Smooth muscle cell (in vitro differentiated cells): ENCODE measurements at regions not wholly inside any gene's neighbourhood (a gene's known extent, or its start where the extent isn't known, plus 50 kb on each side); places are given as distances from the start of the nearest gene placed in this dataset.

Experiments used
- DNase-seq: peaks from one replicate; lab custom pipeline; 2025; ENCODE audit not compliant: unreplicated experiment; lab: John Stamatoyannopoulos, UW
- H2AFZ ChIP-seq: fragments of 200-600 bp; sonication (generic); 2 replicates; pipeline ENCODE4 v1.6.0; 2016; ENCODE audit warnings: antibody characterized with exemption, low read depth, mild to moderate bottlenecking
- H3F3A ChIP-seq: fragments of 200-600 bp; sonication (generic); 2 replicates; pipeline ENCODE4 v1.6.0; 2017; ENCODE audit warnings: antibody characterized with exemption, low read depth
- H3K27ac ChIP-seq: fragments of 200-600 bp; sonication (generic); 2 replicates; pipeline ENCODE4 v1.5.1; 2016; ENCODE audit warnings: low read depth, mild to moderate bottlenecking
- H3K27me3 ChIP-seq: fragments of 200-600 bp; sonication (generic); 2 replicates; pipeline ENCODE4 v1.6.1; 2016; ENCODE audit warnings: low read depth, mild to moderate bottlenecking
- H3K36me3 ChIP-seq: fragments of 200-600 bp; sonication (generic); 2 replicates; pipeline ENCODE4 v1.5.1; 2016; ENCODE audit warnings: low read depth
- H3K4me1 ChIP-seq: fragments of 200-600 bp; sonication (generic); 2 replicates; pipeline ENCODE4 v1.5.1; 2016; ENCODE audit warnings: low read depth
- H3K4me2 ChIP-seq: fragments of 200-600 bp; sonication (generic); 2 replicates; pipeline ENCODE4 v1.6.0; 2016; ENCODE audit warnings: mild to moderate bottlenecking
- H3K4me3 ChIP-seq: fragments of 200-600 bp; sonication (generic); 2 replicates; pipeline ENCODE4 v1.5.1; 2016; ENCODE audit warnings: mild to moderate bottlenecking
- H3K79me2 ChIP-seq: fragments of 200-600 bp; sonication (generic); 2 replicates; pipeline ENCODE4 v1.6.0; 2016; ENCODE audit warnings: low read depth, mild to moderate bottlenecking
- H3K9ac ChIP-seq: fragments of 200-600 bp; sonication (generic); 2 replicates; pipeline ENCODE4 v1.6.0; 2016; ENCODE audit warnings: low read depth
- H3K9me3 ChIP-seq: fragments of 200-600 bp; sonication (generic); replicated peaks from 2 replicates; pipeline ENCODE4 v1.5.1; 2016; ENCODE audit warnings: low read depth
- H4K20me1 ChIP-seq: fragments of 200-600 bp; sonication (generic); 2 replicates; pipeline ENCODE4 v1.6.0; 2016; ENCODE audit warnings: low read depth
- CTCF ChIP-seq: fragments of 200-600 bp; sonication (generic); IDR thresholded peaks from 2 replicates; pipeline ENCODE4 v1.5.1; 2017; ENCODE audit warnings: borderline replicate concordance, mild to moderate bottlenecking, antibody characterized with exemption; ENCODE audit not compliant: insufficient read depth, poor library complexity, severe bottlenecking
- WGBS: methylation state at CpG from one replicate; pipeline ENCODE4 v1.1.7; 2016; ENCODE audit warnings: low lambda C conversion rate; 5-methylcytosine and 5-hydroxymethylcytosine counted together

DNA sequence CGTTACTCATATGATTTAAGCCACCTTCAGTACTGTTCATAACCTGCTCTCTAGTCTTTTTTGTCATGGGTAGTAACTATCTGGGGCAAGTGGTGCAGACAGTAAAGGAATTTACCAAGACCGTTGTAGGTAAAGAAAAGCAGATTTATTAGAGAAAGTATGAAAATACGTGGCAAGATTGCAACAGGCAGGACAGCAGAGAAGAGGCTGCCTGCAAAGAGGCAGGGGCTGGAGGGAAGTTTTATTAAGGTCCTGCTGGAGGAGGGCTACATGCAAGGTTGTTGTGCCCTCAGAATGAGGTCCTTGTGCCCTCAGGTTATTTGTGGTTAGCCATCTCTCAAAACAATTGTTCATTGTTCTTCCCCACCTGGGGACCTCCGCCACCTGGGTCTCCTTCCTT is 444.3 kb downstream of the BCKDHB start:
- H3K79me2 ChIP-seq, result no peaks in the 10 kb centered on the region
- H3K9ac ChIP-seq, result no peak overlapping the region
- no peak overlapping the region for H3K4me3 ChIP-seq
- H3K4me2 ChIP-seq, result no peak overlapping the region
- no peak overlapping the region for H2AFZ ChIP-seq
- DNase-seq, result no peak
- H3K4me1 ChIP-seq, result no peaks in the 10 kb centered on the region
- WGBS, result 97% methylated on average over 4 of the region's 4 CpGs
- H3K36me3 ChIP-seq, result no peaks in the 10 kb centered on the region
- H4K20me1 ChIP-seq, result no peaks in the 10 kb centered on the region
- no peak overlapping the region for H3K27ac ChIP-seq
- TF ChIP-seq CTCF, result no peak
- H3K9me3 ChIP-seq, result no peaks in the 10 kb centered on the region
- H3F3A ChIP-seq, result peaks cover 4% of the 10 kb centered on the region
- no peaks in the 10 kb centered on the region for H3K27me3 ChIP-seq

DNA sequence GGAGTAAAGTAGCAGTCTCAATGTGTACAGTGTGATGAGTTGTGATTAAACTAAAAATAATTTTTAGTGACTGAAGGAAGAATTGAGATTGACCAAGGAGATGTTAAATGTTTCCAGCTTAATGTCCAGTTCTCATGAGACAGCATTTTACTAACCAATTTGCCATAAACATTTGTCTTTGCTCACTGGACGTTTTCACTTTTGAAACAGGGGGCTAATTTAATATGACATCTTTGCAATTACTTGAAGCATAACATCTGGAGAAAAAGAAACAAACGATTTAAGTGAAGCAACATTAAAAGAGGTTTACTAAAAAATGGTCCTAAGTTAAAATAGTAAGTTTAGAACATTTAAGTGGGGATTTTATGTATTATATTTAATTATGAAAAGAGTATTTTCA is 443.8 kb downstream of the BCKDHB start:
- no peaks in the 10 kb centered on the region for H4K20me1 ChIP-seq
- no peak overlapping the region for H3K4me2 ChIP-seq
- H3K79me2 ChIP-seq, result no peaks in the 10 kb centered on the region
- no peak overlapping the region for H3K27ac ChIP-seq
- WGBS, result 80% methylated on average over 2 of the region's 2 CpGs
- TF ChIP-seq CTCF, result no peak
- H3K9ac ChIP-seq, result no peak overlapping the region
- no peaks in the 10 kb centered on the region for H3K9me3 ChIP-seq
- H2AFZ ChIP-seq, result no peak overlapping the region
- no peaks in the 10 kb centered on the region for H3K27me3 ChIP-seq
- no peaks in the 10 kb centered on the region for H3K4me1 ChIP-seq
- no peaks in the 10 kb centered on the region for H3K36me3 ChIP-seq
- peaks cover 4% of the 10 kb centered on the region for H3F3A ChIP-seq
- H3K4me3 ChIP-seq, result no peak overlapping the region
- DNase-seq, result no peak

DNA sequence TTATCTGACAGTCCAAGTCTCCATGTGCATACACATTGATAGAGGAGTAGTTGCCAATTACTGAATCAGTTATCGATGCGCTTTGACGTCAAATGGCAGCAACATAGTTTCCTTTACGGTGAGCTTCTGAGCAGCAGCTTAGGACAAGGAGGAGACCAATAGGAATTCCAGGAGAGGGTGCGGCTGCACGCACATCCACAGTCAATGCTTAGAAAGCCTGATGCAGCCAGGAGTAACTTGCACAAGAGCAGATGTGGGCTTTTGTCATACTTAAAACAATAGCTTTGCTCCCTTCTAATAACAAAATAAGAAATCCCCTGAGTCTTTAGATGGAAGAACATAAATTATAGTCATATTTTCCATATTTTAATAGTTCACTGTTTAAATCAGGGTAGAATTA is 442.1 kb downstream of the BCKDHB start:
- no peak for TF ChIP-seq CTCF
- peak overlapping the region; percentile 11 for H3K4me2 ChIP-seq
- H4K20me1 ChIP-seq, result no peaks in the 10 kb centered on the region
- DNase-seq, result no peak
- H3K36me3 ChIP-seq, result no peaks in the 10 kb centered on the region
- no peaks in the 10 kb centered on the region for H3K79me2 ChIP-seq
- peak overlapping the region; percentile 67 for H3K27ac ChIP-seq
- no peak overlapping the region for H3K9ac ChIP-seq
- H2AFZ ChIP-seq, result peak overlapping the region; percentile 2
- 96% methylated on average over 6 of the region's 6 CpGs for WGBS
- no peaks in the 10 kb centered on the region for H3K9me3 ChIP-seq
- peaks cover 5% of the 10 kb centered on the region for H3F3A ChIP-seq
- no peak overlapping the region for H3K4me3 ChIP-seq
- no peaks in the 10 kb centered on the region for H3K27me3 ChIP-seq
- no peaks in the 10 kb centered on the region for H3K4me1 ChIP-seq

DNA sequence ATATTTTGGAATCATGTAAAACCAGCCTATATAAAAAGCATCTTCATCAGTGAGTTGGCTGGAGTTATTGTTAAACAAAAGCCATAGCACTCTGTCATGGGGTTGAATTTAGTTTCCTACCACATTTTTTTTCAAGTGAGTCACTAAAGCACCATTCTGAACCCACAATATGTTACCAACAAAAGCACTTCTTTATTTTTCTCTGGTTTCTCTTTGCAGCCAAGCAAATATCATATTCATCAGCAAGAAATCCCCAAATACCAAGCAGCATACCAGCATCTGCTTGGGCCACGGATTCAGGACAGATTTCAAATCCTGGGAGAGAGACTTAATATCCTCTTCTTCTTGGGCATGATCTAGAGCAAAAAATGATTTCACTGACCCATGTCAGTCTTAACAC is 441.4 kb downstream of the BCKDHB start:
- no peak for DNase-seq
- Histone ChIP-seq H3K9ac (peak overlapping the region; percentile 5), H2AFZ (peak overlapping the region; percentile 2), H3K4me1 (no peaks in the 10 kb centered on the region), H3K36me3 (no peaks in the 10 kb centered on the region), H4K20me1 (no peaks in the 10 kb centered on the region), H3K9me3 (no peaks in the 10 kb centered on the region), H3F3A (peaks cover 9% of the 10 kb centered on the region), H3K27ac (peak overlapping the region; percentile 67), H3K79me2 (no peaks in the 10 kb centered on the region), H3K4me2 (peak overlapping the region; percentile 11), H3K27me3 (no peaks in the 10 kb centered on the region), H3K4me3 (no peak overlapping the region)
- WGBS, result 17% methylated on average over 1 of the region's 1 CpG
- no peak for TF ChIP-seq CTCF
